ENCODE measurements at regions not wholly inside any gene's neighbourhood (a gene's known extent, or its start where the extent isn't known, plus 50 kb on each side); places are given as distances from the start of the nearest gene placed in this dataset.
A peak's percentile ranks its signal among the peaks of the same experiment; 100 is the strongest.

- no peak for DNase-seq
Observed at GRCh38 chr6:105990151-105990550, 96.0 kb upstream of the PRDM1 start.

- DNase-seq, result no peak
Observed at GRCh38 chr6:105988812-105989577, 97.1 kb upstream of the PRDM1 start.

GRCh38 chr6:105988321-105988720 lies 97.8 kb upstream of the PRDM1 start:
- no peak for DNase-seq

- DNase-seq, result no peak
Observed at GRCh38 chr6:105987516-105987915, 98.6 kb upstream of the PRDM1 start.

- no peak for DNase-seq
Observed at GRCh38 chr6:105986998-105987397, 99.1 kb upstream of the PRDM1 start.

GRCh38 chr6:105985816-105986632 lies 100.1 kb upstream of the PRDM1 start:
- no peak for DNase-seq

- DNase-seq, result no peak
Observed at GRCh38 chr6:105985098-105985815, 100.9 kb upstream of the PRDM1 start.

- no peak for DNase-seq
Observed at GRCh38 chr6:105983763-105984162, 102.4 kb upstream of the PRDM1 start.

- DNase-seq, result no peak
Observed at GRCh38 chr6:105982761-105983540, 103.2 kb upstream of the PRDM1 start.

- DNase-seq, result no peak
Observed at GRCh38 chr6:105981888-105982358, 104.2 kb upstream of the PRDM1 start.

- DNase-seq, result no peak
Observed at GRCh38 chr6:105981002-105981887, 104.9 kb upstream of the PRDM1 start.

GRCh38 chr6:105978974-105979373 lies 107.2 kb upstream of the PRDM1 start:
- DNase-seq, result no peak

GRCh38 chr6:105977934-105978504 lies 108.1 kb upstream of the PRDM1 start:
- DNase-seq, result no peak

- DNase-seq, result no peak
Observed at GRCh38 chr6:105974986-105975385, 111.2 kb upstream of the PRDM1 start.

- DNase-seq, result no peak
Observed at GRCh38 chr6:105972440-105972839, 113.7 kb upstream of the PRDM1 start.

- peak; percentile 27 for DNase-seq
Observed at GRCh38 chr6:105968603-105969333, 117.4 kb upstream of the PRDM1 start.

- DNase-seq, result no peak
Observed at GRCh38 chr6:105967917-105968602, 118.1 kb upstream of the PRDM1 start.

GRCh38 chr6:105966481-105966880 lies 119.7 kb upstream of the PRDM1 start:
- no peak for DNase-seq

- no peak for DNase-seq
Observed at GRCh38 chr6:105964979-105965760, 121.0 kb upstream of the PRDM1 start.

Measured in NCI-H774 (cell line).